ENCODE measurements at regions not wholly inside any gene's neighbourhood (a gene's known extent, or its start where the extent isn't known, plus 50 kb on each side); places are given as distances from the start of the nearest gene placed in this dataset.

DNA sequence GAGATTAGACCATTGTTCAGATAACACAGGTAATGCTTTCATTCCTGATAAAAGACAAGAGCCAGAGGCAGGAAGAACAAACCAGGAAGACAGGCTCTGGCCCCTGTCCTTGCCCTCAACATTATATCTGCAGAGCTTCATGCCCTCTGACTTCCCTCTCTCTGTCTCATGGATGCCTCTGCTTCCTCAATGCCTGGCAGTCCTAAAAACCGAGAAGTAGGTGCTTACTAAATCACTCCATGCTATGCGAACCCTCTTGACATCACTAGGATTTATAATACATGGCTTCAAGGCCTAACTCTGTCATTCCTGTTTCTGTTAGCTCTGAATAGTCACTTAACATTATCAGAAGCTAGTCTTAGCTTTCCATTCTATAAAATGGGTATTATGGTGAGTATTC lies 117.8 kb downstream of the TLR4 start:
- Histone ChIP-seq H3F3A (ENCODE audit: insufficient read depth, low read length, poor library complexity, severe bottlenecking) (no peaks in the 10 kb centered on the region), H3K4me3 (ENCODE audit: low read length) (no peak overlapping the region), H3K9me3 (ENCODE audit: low read length) (no peaks in the 10 kb centered on the region), H3K79me2 (replicated peaks; ENCODE audit: insufficient read depth, low read length) (no peaks in the 10 kb centered on the region), H3K4me2 (ENCODE audit: low read length) (no peak overlapping the region), H3K9me2 (ENCODE audit: insufficient read depth, low read length) (no peaks in the 10 kb centered on the region), H3K9ac (ENCODE audit: low read length) (no peak overlapping the region), H3K27me3 (ENCODE audit: insufficient read depth, low read depth, low read length) (no peaks in the 10 kb centered on the region), H2AFZ (ENCODE audit: low read depth, low read length) (no peak overlapping the region), H3K36me3 (ENCODE audit: insufficient read depth, low read length) (no peaks in the 10 kb centered on the region), H3K27ac (ENCODE audit: low read length) (no peak overlapping the region), H4K20me1 (ENCODE audit: insufficient read depth) (no peaks in the 10 kb centered on the region)
- TF ChIP-seq SMC3 (conservative IDR thresholded peaks at IDR 0.05; ENCODE audit: poor library complexity) (no peak), TAF1 (IDR thresholded peaks at IDR 0.05; ENCODE audit: low read depth) (no peak), EZH2 (IDR thresholded peaks at IDR 0.05; ENCODE audit: borderline replicate concordance, insufficient read depth, low read length, poor library complexity, severe bottlenecking) (no peak), REST (IDR thresholded peaks at IDR 0.05; ENCODE audit: borderline replicate concordance) (no peak)

- Histone ChIP-seq H4K20me1 (ENCODE audit: insufficient read depth) (no peaks in the 10 kb centered on the region), H3K4me3 (ENCODE audit: low read length) (no peak overlapping the region), H3K36me3 (ENCODE audit: insufficient read depth, low read length) (no peaks in the 10 kb centered on the region)
These were observed 119.4 kb downstream of the TLR4 start for GRCh38 chr9:117823576-117823975.

More at GRCh38 chr9:117823576-117823975, 119.4 kb downstream of the TLR4 start:
- no peaks in the 10 kb centered on the region for H3K9me2 ChIP-seq (ENCODE audit: insufficient read depth, low read length)
- H3K27ac ChIP-seq (ENCODE audit: low read length), result no peak overlapping the region
- TF ChIP-seq EP300 (conservative IDR thresholded peaks at IDR 0.05; ENCODE audit: poor library complexity, severe bottlenecking), result no peak
- TF ChIP-seq SMC3 (conservative IDR thresholded peaks at IDR 0.05; ENCODE audit: poor library complexity), result no peak
- no peak for TF ChIP-seq TAF1 (IDR thresholded peaks at IDR 0.05; ENCODE audit: low read depth)
- no peak for TF ChIP-seq REST (IDR thresholded peaks at IDR 0.05; ENCODE audit: borderline replicate concordance)
- TF ChIP-seq MXI1 (conservative IDR thresholded peaks at IDR 0.05; ENCODE audit: poor library complexity, severe bottlenecking), result no peak
- TF ChIP-seq EZH2 (IDR thresholded peaks at IDR 0.05; ENCODE audit: borderline replicate concordance, insufficient read depth, low read length, poor library complexity, severe bottlenecking), result no peak
- no peak for TF ChIP-seq POLR2AphosphoS5 (IDR thresholded peaks at IDR 0.05)
- TF ChIP-seq RAD21 (conservative IDR thresholded peaks at IDR 0.05), result no peak
- TF ChIP-seq, protein P1, sequence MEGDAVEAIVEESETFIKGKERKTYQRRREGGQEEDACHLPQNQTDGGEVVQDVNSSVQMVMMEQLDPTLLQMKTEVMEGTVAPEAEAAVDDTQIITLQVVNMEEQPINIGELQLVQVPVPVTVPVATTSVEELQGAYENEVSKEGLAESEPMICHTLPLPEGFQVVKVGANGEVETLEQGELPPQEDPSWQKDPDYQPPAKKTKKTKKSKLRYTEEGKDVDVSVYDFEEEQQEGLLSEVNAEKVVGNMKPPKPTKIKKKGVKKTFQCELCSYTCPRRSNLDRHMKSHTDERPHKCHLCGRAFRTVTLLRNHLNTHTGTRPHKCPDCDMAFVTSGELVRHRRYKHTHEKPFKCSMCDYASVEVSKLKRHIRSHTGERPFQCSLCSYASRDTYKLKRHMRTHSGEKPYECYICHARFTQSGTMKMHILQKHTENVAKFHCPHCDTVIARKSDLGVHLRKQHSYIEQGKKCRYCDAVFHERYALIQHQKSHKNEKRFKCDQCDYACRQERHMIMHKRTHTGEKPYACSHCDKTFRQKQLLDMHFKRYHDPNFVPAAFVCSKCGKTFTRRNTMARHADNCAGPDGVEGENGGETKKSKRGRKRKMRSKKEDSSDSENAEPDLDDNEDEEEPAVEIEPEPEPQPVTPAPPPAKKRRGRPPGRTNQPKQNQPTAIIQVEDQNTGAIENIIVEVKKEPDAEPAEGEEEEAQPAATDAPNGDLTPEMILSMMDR (IDR thresholded peaks at IDR 0.05; ENCODE audit: poor library complexity, severe bottlenecking), result no peak
- no peak overlapping the region for H3K4me2 ChIP-seq (ENCODE audit: low read length)
- H3K9me3 ChIP-seq (ENCODE audit: low read length), result no peaks in the 10 kb centered on the region
- no peak overlapping the region for H2AFZ ChIP-seq (ENCODE audit: low read depth, low read length)
- H3K27me3 ChIP-seq (ENCODE audit: insufficient read depth, low read depth, low read length), result no peaks in the 10 kb centered on the region
- H3K9ac ChIP-seq (ENCODE audit: low read length), result no peak overlapping the region
- H3K79me2 ChIP-seq (replicated peaks; ENCODE audit: insufficient read depth, low read length), result no peaks in the 10 kb centered on the region
- no peaks in the 10 kb centered on the region for H3F3A ChIP-seq (ENCODE audit: insufficient read depth, low read length, poor library complexity, severe bottlenecking)

Measured in neural cell (in vitro differentiated cells).